Tibial nerve (tissue), 4 donors: ENCODE measurements at regions not wholly inside any gene's neighbourhood (a gene's known extent, or its start where the extent isn't known, plus 50 kb on each side); places are given as distances from the start of the nearest gene placed in this dataset.

Source experiments
- DNase-seq, 2 donors: peaks; one replicate each; pipeline ENCODE4 v3.0.0-alpha.2; 2019; ENCODE audit warnings: low spot score in 2 of 2
- H3K27ac ChIP-seq, 4 donors: fragments of 200-600 bp; sonication (generic) in 3 of 4; one replicate each; pipeline ENCODE4 v1.5.1; 2017 to 2019; ENCODE audit warnings: mild to moderate bottlenecking in 1 of 4
- H3K27me3 ChIP-seq, 2 donors: fragments of 200-600 bp; sonication (generic) in 1 of 2; one replicate each; pipeline versions ENCODE4 v1.5.1 to v1.6.0; 2017 to 2019
- H3K36me3 ChIP-seq, 3 donors: fragments of 200-600 bp; sonication (generic); one replicate each; pipeline ENCODE4 v1.5.1; 2018 to 2019
- H3K4me1 ChIP-seq, 4 donors: fragments of 200-600 bp; sonication (generic) in 3 of 4; one replicate each; pipeline ENCODE4 v1.5.1; 2017 to 2019
- H3K4me3 ChIP-seq, 4 donors: fragments of 200-600 bp; sonication (generic) in 3 of 4; one replicate each; pipeline ENCODE4 v1.5.1; 2017 to 2019; ENCODE audit warnings: mild to moderate bottlenecking in 1 of 4, moderate library complexity in 1 of 4
- H3K9me3 ChIP-seq, 4 donors: fragments of 200-600 bp; sonication (generic) in 3 of 4; one replicate each; pipeline ENCODE4 v1.5.1; 2017 to 2019
- EP300 ChIP-seq, 2 donors: sonication (generic); formaldehyde crosslinking; IDR thresholded peaks; one replicate each; pipeline ENCODE4 v1.6.1; 2017; ENCODE audit warnings: antibody characterized with exemption in 2 of 2, mild to moderate bottlenecking in 1 of 2
- POLR2A ChIP-seq, 2 donors: fragments of 450-650 bp; IDR thresholded peaks; one replicate each; pipeline ENCODE4 v1.6.1; 2017; ENCODE audit warnings: antibody characterized with exemption in 2 of 2, mild to moderate bottlenecking in 2 of 2, moderate library complexity in 2 of 2
- WGBS, 2 donors: methylation state at CpG; one replicate each; pipeline ENCODE4 v1.1.5; 2018; 5-methylcytosine and 5-hydroxymethylcytosine counted together
- TF ChIP-seq, protein P1 (sequence below), 5 experiments: fragments of 200-600 bp in 3 of 5; fragments of 450-650 bp in 2 of 5; sonication (generic) in 3 of 5; IDR thresholded peaks; one replicate each; pipeline ENCODE4 v1.5.1; 2016 to 2019; ENCODE audit warnings: antibody characterized with exemption in 5 of 5, mild to moderate bottlenecking in 3 of 5, moderate library complexity in 2 of 5

- H3K27ac ChIP-seq, result no peak overlapping the region
- no peaks in the 10 kb centered on the region for H3K4me1 ChIP-seq
- H3K27me3 ChIP-seq, result no peaks in the 10 kb centered on the region
- 87 to 89% methylated on average over 3 of the region's 3 CpGs for WGBS, 2 donors
- TF ChIP-seq, protein P1, sequence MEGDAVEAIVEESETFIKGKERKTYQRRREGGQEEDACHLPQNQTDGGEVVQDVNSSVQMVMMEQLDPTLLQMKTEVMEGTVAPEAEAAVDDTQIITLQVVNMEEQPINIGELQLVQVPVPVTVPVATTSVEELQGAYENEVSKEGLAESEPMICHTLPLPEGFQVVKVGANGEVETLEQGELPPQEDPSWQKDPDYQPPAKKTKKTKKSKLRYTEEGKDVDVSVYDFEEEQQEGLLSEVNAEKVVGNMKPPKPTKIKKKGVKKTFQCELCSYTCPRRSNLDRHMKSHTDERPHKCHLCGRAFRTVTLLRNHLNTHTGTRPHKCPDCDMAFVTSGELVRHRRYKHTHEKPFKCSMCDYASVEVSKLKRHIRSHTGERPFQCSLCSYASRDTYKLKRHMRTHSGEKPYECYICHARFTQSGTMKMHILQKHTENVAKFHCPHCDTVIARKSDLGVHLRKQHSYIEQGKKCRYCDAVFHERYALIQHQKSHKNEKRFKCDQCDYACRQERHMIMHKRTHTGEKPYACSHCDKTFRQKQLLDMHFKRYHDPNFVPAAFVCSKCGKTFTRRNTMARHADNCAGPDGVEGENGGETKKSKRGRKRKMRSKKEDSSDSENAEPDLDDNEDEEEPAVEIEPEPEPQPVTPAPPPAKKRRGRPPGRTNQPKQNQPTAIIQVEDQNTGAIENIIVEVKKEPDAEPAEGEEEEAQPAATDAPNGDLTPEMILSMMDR (IDR thresholded peaks at IDR 0.05), result no peak
- TF ChIP-seq EP300 (IDR thresholded peaks at IDR 0.05), result no peak
- no peak for TF ChIP-seq POLR2A (IDR thresholded peaks at IDR 0.05)
- DNase-seq, result no peak
- no peak overlapping the region for H3K4me3 ChIP-seq
- H3K9me3 ChIP-seq, result peaks cover 0 to 7% (median 0%) of the 10 kb centered on the region in 4 donors
- no peaks in the 10 kb centered on the region for H3K36me3 ChIP-seq
Observed at GRCh38 chr20:61037498-61037897, 214.6 kb upstream of the CDH4 start.

DNA sequence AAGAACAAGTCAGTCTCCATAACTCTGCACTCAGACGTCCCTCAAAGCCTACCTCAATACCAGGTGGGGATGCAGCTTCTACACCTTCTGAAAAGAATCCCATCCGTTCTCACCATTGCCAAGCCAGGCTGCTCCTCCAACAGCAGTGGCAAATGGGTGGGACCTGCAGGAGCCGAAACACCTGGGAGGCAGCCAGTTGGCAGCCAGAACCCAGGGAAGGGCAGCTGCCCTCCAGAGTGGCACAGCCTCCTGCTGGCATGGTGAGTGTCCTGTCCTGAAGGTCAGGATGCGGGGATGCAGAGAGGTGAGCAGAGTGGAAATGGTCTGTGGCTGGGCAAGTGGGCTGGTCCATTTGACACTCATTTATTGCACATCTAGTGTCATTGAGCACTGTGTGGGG lies 210.6 kb upstream of the CDH4 start:
- H3K4me1 ChIP-seq, result no peaks in the 10 kb centered on the region
- no peaks in the 10 kb centered on the region for H3K27me3 ChIP-seq
- 78 to 80% methylated on average over 3 to 4 of the region's 4 CpGs for WGBS, 2 donors
- no peak for DNase-seq
- H3K4me3 ChIP-seq, result no peak overlapping the region
- TF ChIP-seq, protein P1 (IDR thresholded peaks at IDR 0.05), result no peak
- no peaks in the 10 kb centered on the region for H3K36me3 ChIP-seq
- H3K9me3 ChIP-seq, result peaks cover 0 to 7% (median 0%) of the 10 kb centered on the region in 4 donors
- H3K27ac ChIP-seq, result no peak overlapping the region

- 54 to 61% methylated on average over 25 of the region's 25 CpGs for WGBS, 2 donors
- no peaks in the 10 kb centered on the region for H3K36me3 ChIP-seq
Observed at GRCh38 chr20:61042506-61043385, 209.3 kb upstream of the CDH4 start.

GRCh38 chr20:61043681-61044080 lies 208.4 kb upstream of the CDH4 start:
- no peak for DNase-seq
- no peaks in the 10 kb centered on the region for H3K4me1 ChIP-seq
- no peaks in the 10 kb centered on the region for H3K27me3 ChIP-seq
- H3K27ac ChIP-seq, result no peak overlapping the region
- no peaks in the 10 kb centered on the region for H3K36me3 ChIP-seq
- 81 to 82% methylated on average over 9 of the region's 9 CpGs for WGBS, 2 donors
- H3K9me3 ChIP-seq, result peaks cover 0 to 6% (median 0%) of the 10 kb centered on the region in 4 donors
- H3K4me3 ChIP-seq, result no peak overlapping the region
- TF ChIP-seq POLR2A (IDR thresholded peaks at IDR 0.05) (no peak), EP300 (IDR thresholded peaks at IDR 0.05) (no peak)
- TF ChIP-seq, protein P1 (IDR thresholded peaks at IDR 0.05), result no peak

More at GRCh38 chr20:61042506-61043385, 209.3 kb upstream of the CDH4 start:
- TF ChIP-seq POLR2A (IDR thresholded peaks at IDR 0.05) (no peak), EP300 (IDR thresholded peaks at IDR 0.05) (no peak)
- TF ChIP-seq, protein P1 (IDR thresholded peaks at IDR 0.05), result no peak
- DNase-seq, result no peak
- Histone ChIP-seq H3K27me3 (no peaks in the 10 kb centered on the region), H3K4me1 (no peaks in the 10 kb centered on the region), H3K9me3 (peaks cover 0 to 6% (median 0%) of the 10 kb centered on the region in 4 donors), H3K4me3 (no peak overlapping the region), H3K27ac (no peak overlapping the region)

- Histone ChIP-seq H3K27ac (no peak overlapping the region), H3K27me3 (no peaks in the 10 kb centered on the region), H3K4me1 (no peaks in the 10 kb centered on the region), H3K4me3 (no peak overlapping the region), H3K9me3 (peaks cover 0 to 9% (median 0%) of the 10 kb centered on the region in 4 donors), H3K36me3 (no peaks in the 10 kb centered on the region)
- TF ChIP-seq POLR2A (IDR thresholded peaks at IDR 0.05) (no peak), EP300 (IDR thresholded peaks at IDR 0.05) (no peak)
- TF ChIP-seq, protein P1 (IDR thresholded peaks at IDR 0.05), result no peak
- no peak for DNase-seq
- 45 to 54% methylated on average over 3 to 4 of the region's 4 CpGs for WGBS, 2 donors
Observed at GRCh38 chr20:61044499-61044898, 207.6 kb upstream of the CDH4 start.
